ENCODE measurements at regions not wholly inside any gene's neighbourhood (a gene's known extent, or its start where the extent isn't known, plus 50 kb on each side); places are given as distances from the start of the nearest gene placed in this dataset.
"Not testable (repeated sequence)": the region's sequence is repeated elsewhere in the genome, so short reads cannot be mapped to it uniquely, and the experiment has no call there.

- no peak for DNase-seq
These were observed 240.1 kb upstream of the TBX18 start for GRCh38 chr6:85004361-85004995.

GRCh38 chr6:85002847-85003246 lies 238.4 kb upstream of the TBX18 start:
- no peak for DNase-seq

GRCh38 chr6:85000001-85000400 lies 235.6 kb upstream of the TBX18 start:
- DNase-seq = no peak

GRCh38 chr6:84998223-84998622 lies 233.8 kb upstream of the TBX18 start:
- no peak for DNase-seq

- not testable (repeated sequence) for DNase-seq
These were observed 224.4 kb upstream of the TBX18 start for GRCh38 chr6:84988766-84989165.

- not testable (repeated sequence) for DNase-seq
These were observed 221.1 kb upstream of the TBX18 start for GRCh38 chr6:84985490-84985889.

GRCh38 chr6:84979541-84979940 lies 215.1 kb upstream of the TBX18 start:
- no peak for DNase-seq

- no peak for DNase-seq
These were observed 212.9 kb upstream of the TBX18 start for GRCh38 chr6:84977363-84977705.

- no peak for DNase-seq
These were observed 212.3 kb upstream of the TBX18 start for GRCh38 chr6:84976526-84977362.

- DNase-seq = no peak
These were observed 210.9 kb upstream of the TBX18 start for GRCh38 chr6:84975316-84975715.

GRCh38 chr6:84973606-84974005 lies 209.2 kb upstream of the TBX18 start:
- no peak for DNase-seq

GRCh38 chr6:84967965-84968364 lies 203.6 kb upstream of the TBX18 start:
- no peak for DNase-seq

GRCh38 chr6:84967389-84967788 lies 203.0 kb upstream of the TBX18 start:
- no peak for DNase-seq

- no peak for DNase-seq
These were observed 188.8 kb upstream of the TBX18 start for GRCh38 chr6:84953111-84953755.

GRCh38 chr6:84944926-84945325 lies 180.5 kb upstream of the TBX18 start:
- DNase-seq = not testable (repeated sequence)

- no peak for DNase-seq
These were observed 179.5 kb upstream of the TBX18 start for GRCh38 chr6:84943905-84944304.

- DNase-seq = not testable (repeated sequence)
These were observed 177.2 kb upstream of the TBX18 start for GRCh38 chr6:84941609-84942008.

GRCh38 chr6:84929212-84929611 lies 164.8 kb upstream of the TBX18 start:
- DNase-seq = no peak

GRCh38 chr6:84927551-84927950 lies 163.2 kb upstream of the TBX18 start:
- no peak for DNase-seq

- DNase-seq = no peak
These were observed 162.1 kb upstream of the TBX18 start for GRCh38 chr6:84926189-84927155.

- DNase-seq = no peak
These were observed 157.5 kb upstream of the TBX18 start for GRCh38 chr6:84921891-84922290.

- DNase-seq = no peak
These were observed 155.6 kb upstream of the TBX18 start for GRCh38 chr6:84920021-84920420.

- DNase-seq = no peak
These were observed 152.3 kb upstream of the TBX18 start for GRCh38 chr6:84916704-84917103.

Measured in DMS 273 treated with DMSO at 0.1 percent for 48 hours (cell line).